H1 (cell line): ENCODE measurements at regions not wholly inside any gene's neighbourhood (a gene's known extent, or its start where the extent isn't known, plus 50 kb on each side); places are given as distances from the start of the nearest gene placed in this dataset.

Experiments used
- CTCF ChIA-PET: fragments of 300-600 bp; sonication (Branson Sonifier 250); formaldehyde crosslinking; loops from one replicate; lab custom pipeline; 2021; ENCODE audit not compliant: partially characterized antibody; lab: Charles Lee
- POLR2A ChIA-PET: fragments of 300-600 bp; sonication (Branson Sonifier 250); formaldehyde crosslinking; loops from one replicate; lab custom pipeline; 2021; ENCODE audit warnings: inconsistent platforms; ENCODE audit not compliant: partially characterized antibody; lab: Charles Lee
- DNase-seq, 2 experiments: peaks; one replicate each; pipeline versions ENCODE4 v3.0.0 to v3.0.0-alpha.2; 2010 to 2022; ENCODE audit warnings: low spot score in 2 of 2, low read depth in 1 of 2, mixed read lengths in 1 of 2
- FAIRE-seq: peaks from 2 replicates; lab custom pipeline; 2011; peaks lifted over from hg19 to GRCh38; lab: Jason Lieb, UNC
- H2AFZ ChIP-seq: 2 replicates; pipeline ENCODE4 v1.8.1; 2012; ENCODE audit warnings: low read length, inconsistent platforms
- H2AK5ac ChIP-seq: 2 replicates; pipeline ENCODE4 v1.6.1; 2013; ENCODE audit warnings: low read depth, low read length
- H2BK120ac ChIP-seq: replicated peaks from 2 replicates; pipeline ENCODE3; 2013; ENCODE audit warnings: low read depth, low read length, inconsistent platforms
- H2BK12ac ChIP-seq: 2 replicates; pipeline ENCODE4 v1.6.1; 2013; ENCODE audit warnings: low read depth, low read length
- H2BK15ac ChIP-seq: 2 replicates; pipeline ENCODE4 v1.6.1; 2013; ENCODE audit warnings: low read length
- H2BK20ac ChIP-seq: 2 replicates; pipeline ENCODE4 v1.6.1; 2013; ENCODE audit warnings: low read length
- H2BK5ac ChIP-seq: 2 replicates; pipeline ENCODE4 v1.6.1; 2013; ENCODE audit warnings: low read depth, low read length
- H3K14ac ChIP-seq: 2 replicates; pipeline ENCODE4 v1.6.1; 2013; ENCODE audit warnings: inconsistent platforms; ENCODE audit not compliant: insufficient read length
- H3K18ac ChIP-seq: 2 replicates; pipeline ENCODE4 v1.6.1; 2013; ENCODE audit warnings: low read length; ENCODE audit errors: extremely low read depth
- H3K23ac ChIP-seq: 2 replicates; pipeline ENCODE4 v1.6.1; 2013; ENCODE audit warnings: inconsistent platforms; ENCODE audit not compliant: insufficient read length
- H3K23me2 ChIP-seq: 2 replicates; pipeline ENCODE4 v1.6.1; 2013; ENCODE audit warnings: low read depth, low read length
- H3K27ac ChIP-seq: 2 replicates; pipeline ENCODE4 v1.6.1; 2011; ENCODE audit warnings: low read depth, low read length, inconsistent platforms
- H3K27me3 ChIP-seq, 4 experiments: replicated peaks in 1 of 4; 1 replicate in 1 of 4; 2 replicates in 3 of 4; pipeline versions ENCODE4 v1.6.1 to v1.8.1; 2011 to 2013; ENCODE audit warnings: low read length in 3 of 4, mild to moderate bottlenecking in 3 of 4, inconsistent platforms in 2 of 4, mixed read lengths in 2 of 4, moderate library complexity in 1 of 4; ENCODE audit not compliant: control insufficient read depth in 3 of 4, insufficient read depth in 3 of 4; ENCODE audit errors: extremely low read depth in 1 of 4
- H3K36me3 ChIP-seq, 4 experiments: 2 replicates each; pipeline versions ENCODE4 v1.6.1 to v1.8.1; 2011 to 2013; ENCODE audit warnings: mild to moderate bottlenecking in 4 of 4, low read length in 3 of 4, moderate library complexity in 2 of 4, control low read depth in 1 of 4, inconsistent platforms in 1 of 4; ENCODE audit not compliant: insufficient read depth in 4 of 4, control insufficient read depth in 2 of 4
- H3K4ac ChIP-seq: replicated peaks from 2 replicates; pipeline ENCODE3; 2013; ENCODE audit warnings: low read length, low read depth, mixed read lengths, inconsistent platforms; ENCODE audit not compliant: insufficient read length
- H3K4me1 ChIP-seq, 4 experiments: replicated peaks in 1 of 4; 1 replicate in 1 of 4; 2 replicates in 3 of 4; pipeline versions ENCODE4 v1.6.1 to v1.8.1; 2011 to 2013; ENCODE audit warnings: low read length in 3 of 4, inconsistent platforms in 2 of 4, mixed read lengths in 1 of 4; ENCODE audit not compliant: insufficient read depth in 4 of 4, control insufficient read depth in 3 of 4
- H3K4me2 ChIP-seq, 2 experiments: 2 replicates each; pipeline versions ENCODE4 v1.6.1 to v1.8.1; 2011 to 2013; ENCODE audit warnings: low read depth in 2 of 2, low read length in 2 of 2, control low read depth in 1 of 2, inconsistent platforms in 1 of 2, mild to moderate bottlenecking in 1 of 2; ENCODE audit not compliant: insufficient read depth in 1 of 2
- H3K4me3 ChIP-seq, 4 experiments: fragments of 200-600, 300-600 bp in 1 of 4; sonication (generic), shearing (Covaris generic), sonication (Bioruptor Twin) in 1 of 4; 2 replicates each; pipeline versions ENCODE4 v1.5.1 to v1.8.1; 2011 to 2016; ENCODE audit warnings: low read length in 4 of 4, low read depth in 3 of 4, control low read depth in 2 of 4, inconsistent platforms in 2 of 4, mild to moderate bottlenecking in 2 of 4, mixed read lengths in 1 of 4, moderate library complexity in 1 of 4; ENCODE audit not compliant: insufficient read depth in 2 of 4; ENCODE audit errors: extremely low read depth in 1 of 4
- H3K56ac ChIP-seq: replicated peaks from 2 replicates; pipeline ENCODE3; 2013; ENCODE audit warnings: low read depth, mild to moderate bottlenecking, mixed read lengths, low read length, inconsistent platforms; ENCODE audit not compliant: insufficient read length
- H3K79me1 ChIP-seq: 2 replicates; pipeline ENCODE4 v1.6.1; 2013; ENCODE audit warnings: low read depth, low read length, control low read depth
- H3K79me2 ChIP-seq, 2 experiments: 2 replicates each; pipeline versions ENCODE4 v1.6.1 to v1.8.1; 2012 to 2013; ENCODE audit warnings: low read length in 2 of 2, mild to moderate bottlenecking in 2 of 2, inconsistent platforms in 1 of 2; ENCODE audit not compliant: insufficient read depth in 2 of 2, control insufficient read depth in 1 of 2
- H3K9ac ChIP-seq, 4 experiments: replicated peaks in 1 of 4; 1 replicate in 1 of 4; 2 replicates in 3 of 4; pipeline versions ENCODE4 v1.6.1 to v1.8.1; 2011 to 2013; ENCODE audit warnings: low read depth in 3 of 4, low read length in 3 of 4, control low read depth in 2 of 4, mild to moderate bottlenecking in 2 of 4, moderate library complexity in 2 of 4, inconsistent platforms in 1 of 4; ENCODE audit errors: extremely low read depth in 1 of 4
- H3K9me3 ChIP-seq, 2 experiments: 2 replicates each; pipeline versions ENCODE4 v1.6.1 to v1.8.1; 2012 to 2013; ENCODE audit warnings: mild to moderate bottlenecking in 2 of 2, moderate library complexity in 2 of 2, control low read depth in 1 of 2, inconsistent platforms in 1 of 2, low read depth in 1 of 2, low read length in 1 of 2, mixed read lengths in 1 of 2; ENCODE audit not compliant: insufficient read depth in 2 of 2
- H4K20me1 ChIP-seq, 2 experiments: replicated peaks in 1 of 2; 2 replicates each; pipeline versions ENCODE3 to v1.8.1; 2011 to 2013; ENCODE audit warnings: inconsistent platforms in 2 of 2, low read length in 2 of 2, mild to moderate bottlenecking in 1 of 2; ENCODE audit not compliant: insufficient read depth in 2 of 2, control insufficient read depth in 1 of 2
- H4K5ac ChIP-seq: 2 replicates; pipeline ENCODE4 v1.6.1; 2013; ENCODE audit warnings: low read length, low read depth, mixed read lengths, inconsistent platforms; ENCODE audit not compliant: insufficient read length
- H4K8ac ChIP-seq: 2 replicates; pipeline ENCODE4 v1.8.0; 2013; ENCODE audit warnings: mild to moderate bottlenecking, moderate library complexity, low read length, inconsistent platforms; ENCODE audit not compliant: insufficient read depth; ENCODE audit errors: extremely low read depth
- H4K91ac ChIP-seq: replicated peaks from 2 replicates; pipeline ENCODE3; 2013; ENCODE audit warnings: low read length, mixed read lengths, inconsistent platforms; ENCODE audit not compliant: insufficient read length
- BACH1 ChIP-seq: IDR thresholded peaks from 2 replicates; pipeline ENCODE4 v1.6.1; 2012; ENCODE audit warnings: low read length, improper control_type of control experiment
- CREB1 ChIP-seq: IDR thresholded peaks from 2 replicates; pipeline ENCODE4 v1.6.1; 2012; ENCODE audit warnings: inconsistent platforms
- EZH2 ChIP-seq: fragments of 200-600 bp; sonication (generic); IDR thresholded peaks from 2 replicates; pipeline ENCODE4 v1.7.1; 2012; ENCODE audit warnings: low read depth, mild to moderate bottlenecking, moderate library complexity, low read length, inconsistent platforms; ENCODE audit not compliant: severe bottlenecking
- GTF2F1 ChIP-seq: IDR thresholded peaks from 2 replicates; pipeline ENCODE4 v1.6.1; 2012; ENCODE audit warnings: low read depth, low read length, improper control_type of control experiment, borderline replicate concordance
- HDAC2 ChIP-seq, 2 experiments: fragments of 300-600 bp in 1 of 2; sonication (generic) in 1 of 2; IDR thresholded peaks; 2 replicates each; pipeline ENCODE4 v1.6.1; 2011 to 2012; ENCODE audit warnings: low read depth in 2 of 2, low read length in 2 of 2, mild to moderate bottlenecking in 2 of 2, moderate library complexity in 2 of 2, borderline replicate concordance in 1 of 2, inconsistent platforms in 1 of 2
- JUN ChIP-seq: IDR thresholded peaks from 2 replicates; pipeline ENCODE4 v1.6.1; 2011; ENCODE audit warnings: low read depth, mild to moderate bottlenecking, improper control_type of control experiment, low read length
- JUND ChIP-seq: IDR thresholded peaks from 2 replicates; pipeline ENCODE4 v1.6.1; 2011; ENCODE audit warnings: mild to moderate bottlenecking, improper control_type of control experiment, low read length
- KDM4A ChIP-seq: IDR thresholded peaks from one replicate; pipeline ENCODE4 v1.7.1; 2012; ENCODE audit warnings: low read depth, mild to moderate bottlenecking, moderate library complexity, low read length, inconsistent platforms; ENCODE audit not compliant: severe bottlenecking
- MAX ChIP-seq: IDR thresholded peaks from 2 replicates; pipeline ENCODE4 v1.6.1; 2012; ENCODE audit warnings: inconsistent platforms
- POU5F1 ChIP-seq: IDR thresholded peaks from 2 replicates; pipeline ENCODE4 v1.6.1; 2011; ENCODE audit warnings: low read depth, mild to moderate bottlenecking, low read length, moderate library complexity
- RFX5 ChIP-seq: IDR thresholded peaks from 2 replicates; pipeline ENCODE4 v1.6.1; 2011; ENCODE audit warnings: low read depth, low read length, improper control_type of control experiment, borderline replicate concordance
- SIRT6 ChIP-seq: IDR thresholded peaks from one replicate; pipeline ENCODE4 v1.7.1; 2012; ENCODE audit warnings: low read length, inconsistent platforms
- SIX5 ChIP-seq: IDR thresholded peaks from 2 replicates; pipeline ENCODE4 v1.6.1; 2011; ENCODE audit warnings: mild to moderate bottlenecking, low read depth, low read length
- WGBS, 2 experiments: shearing (Covaris generic) in 1 of 2; methylation state at CpG; one replicate each; pipeline versions ENCODE4 v1.1.6 to v1.1.7; 2013 to 2015; ENCODE audit warnings: low lambda C conversion rate in 2 of 2, mixed read lengths in 2 of 2, inconsistent platforms in 1 of 2, low coverage in 1 of 2, missing lambda C conversion rate in 1 of 2; ENCODE audit not compliant: insufficient replicate concordance in 2 of 2, insufficient coverage in 1 of 2, insufficient read length in 1 of 2; ENCODE audit errors: extremely low coverage in 1 of 2, missing lambda C conversion rate in 1 of 2; 5-methylcytosine and 5-hydroxymethylcytosine counted together

GRCh38 chr5:33364406-33364805, 76.4 kb upstream of the TARS1 start:
- TF ChIP-seq SIRT6 (no peak), EZH2 (no peak), HDAC2 (IDR thresholded peaks at IDR 0.05; ENCODE audit: borderline replicate concordance in 1 of 2, low read depth in 2 of 2, low read length in 2 of 2) (no peak), POU5F1 (no peak), SIX5 (no peak), RFX5 (no peak), JUND (no peak), GTF2F1 (no peak), KDM4A (no peak), BACH1 (no peak), MAX (no peak), JUN (no peak), CREB1 (no peak)
- TF ChIP-seq, all 59 proteins: peak for 0
- 84% methylated on average over 2 of the region's 2 CpGs; no CpG with 5 or more reads in 1 of the 2 experiments for WGBS, 2 experiments
- H3K23ac ChIP-seq = no peak overlapping the region
- POLR2A ChIA-PET = no interaction called here
- no peak overlapping the region for H3K4me3 ChIP-seq
- no peak overlapping the region for H4K8ac ChIP-seq
- no peak overlapping the region for H3K4ac ChIP-seq
- H2BK15ac ChIP-seq = no peak overlapping the region
- DNase-seq (no peak), FAIRE-seq (no peak)
- H3K14ac ChIP-seq = no peak overlapping the region
- H2AK5ac ChIP-seq = no peak overlapping the region
- H2BK5ac ChIP-seq = no peak overlapping the region
- no peak overlapping the region for H4K5ac ChIP-seq
- H3K79me2 ChIP-seq = no peaks in the 10 kb centered on the region
- no peak overlapping the region for H3K27ac ChIP-seq
- H4K20me1 ChIP-seq = no peaks in the 10 kb centered on the region
- H2BK12ac ChIP-seq = no peak overlapping the region
- H2AFZ ChIP-seq = no peak overlapping the region
- H3K9me3 ChIP-seq = peaks cover 0 to 4% of the 10 kb centered on the region in 2 experiments; a peak in 1 of 4 replicates
- H3K27me3 ChIP-seq = no peaks in the 10 kb centered on the region
- CTCF ChIA-PET = interaction anchor here (0.6 to 1.0 kb wide), 2 partner anchors 92 to 1471 kb away, joined by 3 read pairs; no protein-coding TSS in a partner anchor
- H3K56ac ChIP-seq = no peak overlapping the region
- H3K4me1 ChIP-seq = no peaks in the 10 kb centered on the region
- H3K36me3 ChIP-seq = no peaks in the 10 kb centered on the region
- no peak overlapping the region for H3K9ac ChIP-seq
- no peaks in the 10 kb centered on the region for H3K79me1 ChIP-seq
- no peak overlapping the region for H4K91ac ChIP-seq
- no peak overlapping the region for H2BK120ac ChIP-seq
- no peaks in the 10 kb centered on the region for H3K23me2 ChIP-seq
- no peak overlapping the region for H3K18ac ChIP-seq
- no peak overlapping the region for H3K4me2 ChIP-seq
- H2BK20ac ChIP-seq = no peak overlapping the region
